Stomach (tissue), 8 donors: ENCODE measurements at regions not wholly inside any gene's neighbourhood (a gene's known extent, or its start where the extent isn't known, plus 50 kb on each side); places are given as distances from the start of the nearest gene placed in this dataset.

ENCODE experiments used
- DNase-seq, 2 donors: peaks; one replicate each; pipeline versions ENCODE4 v3.0.0 to v3.0.0-alpha.2; 2013 to 2019
- H3K27ac ChIP-seq, 5 donors: fragments of 200-600 bp in 4 of 5; sonication (generic) in 4 of 5; one replicate each; pipeline ENCODE4 v1.5.1; 2013 to 2019; ENCODE audit warnings: mild to moderate bottlenecking in 1 of 5, moderate library complexity in 1 of 5
- H3K27me3 ChIP-seq, 3 donors: fragments of 200-600 bp; sonication (generic); one replicate each; pipeline ENCODE4 v1.5.1; 2017 to 2019; ENCODE audit warnings: mixed run types in 1 of 3
- H3K36me3 ChIP-seq, 4 donors: fragments of 200-600 bp; sonication (generic); 1 replicate in 3 of 4; 2 replicates in 1 of 4; pipeline ENCODE4 v1.5.1; 2016 to 2019
- H3K4me1 ChIP-seq, 4 donors: fragments of 200-600 bp; sonication (generic); one replicate each; pipeline ENCODE4 v1.5.1; 2016 to 2019
- H3K4me3 ChIP-seq, 4 donors: fragments of 200-600 bp; sonication (generic) in 3 of 4; one replicate each; pipeline ENCODE4 v1.5.1; 2016 to 2019; ENCODE audit warnings: mild to moderate bottlenecking in 1 of 4
- H3K9me3 ChIP-seq, 4 donors: fragments of 200-600 bp; sonication (generic); one replicate each; pipeline ENCODE4 v1.5.1; 2016 to 2019
- CTCF ChIP-seq, 7 experiments: fragments of 450-650 bp in 4 of 7; fragments of 200-600 bp in 3 of 7; sonication (generic) in 3 of 7; IDR thresholded peaks; one replicate each; pipeline ENCODE4 v1.5.1; 2016 to 2019; ENCODE audit warnings: antibody characterized with exemption in 7 of 7, control low read depth in 2 of 7, mild to moderate bottlenecking in 1 of 7
- EP300 ChIP-seq: sonication (generic); formaldehyde crosslinking; IDR thresholded peaks from one replicate; pipeline ENCODE4 v1.6.1; 2017; ENCODE audit warnings: antibody characterized with exemption
- POLR2A ChIP-seq, 4 donors: fragments of 450-650 bp; IDR thresholded peaks; one replicate each; pipeline ENCODE4 v1.6.1; 2016; ENCODE audit warnings: antibody characterized with exemption in 4 of 4, control low read depth in 2 of 4, mild to moderate bottlenecking in 1 of 4, moderate library complexity in 1 of 4
- POLR2AphosphoS5 ChIP-seq, 3 donors: sonication (generic); formaldehyde crosslinking; IDR thresholded peaks; one replicate each; pipeline ENCODE4 v1.6.1; 2016; ENCODE audit warnings: antibody characterized with exemption in 3 of 3
- WGBS, 5 donors: extraction: QIAGEN DNeasy Blood & Tissue Kit in 3 of 5; methylation state at CpG; one replicate each; pipeline versions ENCODE4 v1.1.5 to v1.1.7; 2013 to 2018; 5-methylcytosine and 5-hydroxymethylcytosine counted together
- intact Hi-C: fragments of 100-400 bp; cut with DNase I; formaldehyde crosslinking; loops from one replicate; pipeline ENCODE4 v1.15.1; 2023; ENCODE audit warnings: low total_unique reads
- donor health status: healthy with polysubstance abuse.
- donor health status: Bipolar disorder and iron deficiency.
- donor health status: healthy.

GRCh38 chr15:69661871-69662644, 209.4 kb downstream of the RPLP1 start:
- Histone ChIP-seq H3K9me3 (no peaks in the 10 kb centered on the region), H3K27ac (no peak overlapping the region), H3K4me1 (peaks cover 0 to 18% (median 12%) of the 10 kb centered on the region in 4 donors), H3K27me3 (peaks cover 0 to 19% (median 0%) of the 10 kb centered on the region in 3 donors), H3K4me3 (no peak overlapping the region), H3K36me3 (no peaks in the 10 kb centered on the region)
- DNase-seq, result no peak
- intact Hi-C loops, result no loop called here
- 74 to 89% (median 76%) methylated on average over 8 to 9 of the region's 9 CpGs for WGBS, 5 donors
- TF ChIP-seq POLR2AphosphoS5 (IDR thresholded peaks at IDR 0.05) (no peak), EP300 (no peak), CTCF (IDR thresholded peaks at IDR 0.05) (no peak), POLR2A (IDR thresholded peaks at IDR 0.05) (no peak)

- no peaks in the 10 kb centered on the region for H3K36me3 ChIP-seq
- peaks cover 0 to 17% (median 0%) of the 10 kb centered on the region in 3 donors for H3K27me3 ChIP-seq
- no peak overlapping the region for H3K27ac ChIP-seq
- TF ChIP-seq EP300 (no peak), POLR2A (IDR thresholded peaks at IDR 0.05) (no peak), POLR2AphosphoS5 (IDR thresholded peaks at IDR 0.05) (no peak), CTCF (IDR thresholded peaks at IDR 0.05) (no peak)
- no peaks in the 10 kb centered on the region for H3K9me3 ChIP-seq
- intact Hi-C loops, result no loop called here
- H3K4me1 ChIP-seq, result peaks cover 0 to 21% (median 14%) of the 10 kb centered on the region in 4 donors
- H3K4me3 ChIP-seq, result no peak overlapping the region
- WGBS, 5 donors, result 81 to 86% (median 82%) methylated on average over 4 of the region's 4 CpGs
- DNase-seq, result no peak
Observed at GRCh38 chr15:69662645-69663000, 210.0 kb downstream of the RPLP1 start.

- Histone ChIP-seq H3K36me3 (no peaks in the 10 kb centered on the region), H3K27ac (no peak overlapping the region), H3K4me1 (peaks cover 0 to 29% (median 14%) of the 10 kb centered on the region in 4 donors), H3K9me3 (no peaks in the 10 kb centered on the region), H3K4me3 (no peak overlapping the region), H3K27me3 (peaks cover 0 to 14% (median 0%) of the 10 kb centered on the region in 3 donors)
- intact Hi-C loops, result no loop called here
- no peak for DNase-seq
- no peak for TF ChIP-seq CTCF (IDR thresholded peaks at IDR 0.05)
- no peak for TF ChIP-seq POLR2AphosphoS5 (IDR thresholded peaks at IDR 0.05)
Observed at GRCh38 chr15:69663441-69663840, 210.8 kb downstream of the RPLP1 start.

GRCh38 chr15:69663982-69664381, 211.4 kb downstream of the RPLP1 start:
- Histone ChIP-seq H3K27ac (no peak overlapping the region), H3K27me3 (peaks cover 0 to 9% (median 0%) of the 10 kb centered on the region in 3 donors), H3K9me3 (no peaks in the 10 kb centered on the region), H3K4me3 (no peak overlapping the region), H3K36me3 (no peaks in the 10 kb centered on the region), H3K4me1 (peaks cover 0 to 35% (median 14%) of the 10 kb centered on the region in 4 donors)
- 79 to 93% (median 86%) methylated on average over 3 of the region's 3 CpGs for WGBS, 5 donors
- TF ChIP-seq EP300 (no peak), POLR2A (IDR thresholded peaks at IDR 0.05) (no peak)
- no peak for DNase-seq
- intact Hi-C loops, result no loop called here
